COLO668 (cell line): ENCODE measurements at regions not wholly inside any gene's neighbourhood (a gene's known extent, or its start where the extent isn't known, plus 50 kb on each side); places are given as distances from the start of the nearest gene placed in this dataset.

Experiments
- DNase-seq: peaks from one replicate; lab custom pipeline; 2025; ENCODE audit not compliant: unreplicated experiment; lab: John Stamatoyannopoulos, UW

DNA sequence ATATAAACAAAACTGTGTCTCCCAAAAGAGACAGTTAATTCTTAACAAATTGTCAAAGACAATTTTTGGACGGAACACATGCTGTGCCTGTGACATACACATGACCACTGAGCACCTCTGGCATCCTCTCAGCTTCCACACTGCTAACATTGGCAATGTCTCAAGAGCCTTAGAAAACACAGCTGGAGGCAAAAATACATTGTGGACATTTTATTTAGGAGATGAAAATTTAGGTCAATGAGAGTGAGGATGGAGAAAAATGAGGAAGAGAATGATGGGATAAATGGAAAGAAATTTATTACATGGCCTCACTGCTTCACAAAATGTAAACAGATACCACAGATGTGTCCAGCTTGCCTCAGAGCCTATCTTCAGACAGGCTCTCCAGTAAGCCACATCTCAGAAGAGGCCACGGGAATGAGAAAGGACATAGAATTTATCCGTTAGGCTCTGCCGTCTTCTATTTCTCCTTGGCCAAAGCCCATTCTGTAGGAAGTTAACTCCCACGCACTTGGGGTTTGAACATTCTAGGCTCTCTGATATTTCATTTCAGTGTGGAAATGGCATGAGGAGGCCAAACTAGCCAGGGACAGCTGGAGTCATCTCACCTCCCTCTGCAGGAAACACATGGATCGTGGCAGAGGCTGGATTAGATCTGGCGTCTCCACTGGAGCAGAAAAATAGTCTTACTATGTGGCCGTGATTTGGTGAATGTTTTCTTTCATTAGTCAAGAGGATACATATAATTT lies 519.4 kb upstream of the DSEL start:
- DNase-seq = no peak

DNA sequence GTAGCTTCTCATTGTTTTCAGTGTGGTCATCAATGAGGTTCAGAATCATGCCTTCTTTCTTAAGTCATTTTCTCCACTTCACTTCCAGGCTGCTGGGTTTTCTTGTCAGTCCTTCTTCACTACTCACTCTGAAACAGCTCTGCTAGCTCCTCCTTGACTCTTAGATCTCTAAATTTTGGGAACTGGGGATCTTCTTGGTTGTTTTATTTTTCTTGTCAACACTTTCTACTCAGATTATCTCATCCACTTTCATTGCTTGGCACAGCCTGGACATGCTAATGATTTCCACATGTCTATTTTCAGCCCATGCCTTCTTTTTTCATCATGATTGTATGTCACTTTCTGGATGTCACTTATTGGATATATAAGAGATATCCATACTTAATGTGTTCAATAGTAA lies 517.8 kb upstream of the DSEL start:
- no peak for DNase-seq

DNA sequence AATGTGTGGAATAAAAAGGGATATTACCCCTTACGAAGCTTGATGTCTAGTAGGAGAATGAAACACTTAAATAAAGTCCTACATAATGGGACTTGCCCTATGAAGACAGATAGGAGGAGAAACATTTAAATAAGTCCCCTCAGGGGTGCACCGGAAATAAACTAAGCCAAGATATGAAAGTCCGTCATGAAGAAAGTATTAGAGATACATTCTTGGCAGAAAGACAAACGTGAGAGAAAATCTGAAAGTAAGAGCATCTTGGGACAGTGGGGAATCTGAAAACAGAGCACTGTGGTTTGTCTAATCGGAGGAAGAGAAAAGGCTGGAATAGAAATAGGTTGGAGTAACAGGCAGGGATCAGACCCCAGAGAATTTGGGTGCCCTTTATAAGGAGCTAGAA lies 516.9 kb upstream of the DSEL start:
- no peak for DNase-seq

DNA sequence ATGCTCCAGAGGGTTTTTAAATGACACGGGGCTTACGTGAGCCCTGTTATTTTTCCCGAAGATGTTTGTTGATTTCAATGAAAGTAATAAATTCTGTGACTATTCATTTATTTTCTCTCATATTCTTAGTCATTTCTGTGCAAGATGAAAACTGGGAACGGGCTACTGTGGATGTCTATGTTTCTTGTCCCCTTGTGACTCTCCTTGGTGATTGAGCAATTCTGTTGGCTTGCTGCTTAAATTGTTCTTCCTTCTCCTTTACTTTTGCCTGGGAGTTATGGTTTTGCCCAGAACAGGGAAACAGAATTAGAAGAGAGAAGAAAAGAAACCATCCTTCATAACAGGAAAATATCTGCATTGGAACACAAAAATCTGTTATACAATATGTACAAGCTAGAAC lies 508.2 kb upstream of the DSEL start:
- no peak for DNase-seq

DNA sequence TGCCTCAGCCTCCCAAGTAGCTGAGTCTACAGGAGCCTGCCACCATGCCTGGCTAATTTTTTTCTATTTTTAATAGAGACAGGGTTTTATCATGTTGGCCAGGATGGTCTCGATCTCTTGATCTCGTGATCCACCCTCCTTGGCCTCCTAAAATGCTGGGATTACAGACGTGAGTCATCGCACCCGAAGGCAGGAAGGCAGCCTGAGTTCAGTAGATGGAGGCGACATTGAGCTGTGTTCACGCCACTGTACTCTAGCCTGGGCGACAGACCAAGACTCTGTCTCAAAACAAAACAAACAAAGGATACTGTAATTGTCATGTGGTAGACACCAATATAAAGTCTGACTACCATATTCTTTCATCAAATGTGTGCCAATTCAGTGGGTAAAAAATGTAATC lies 500.9 kb upstream of the DSEL start:
- no peak for DNase-seq

DNA sequence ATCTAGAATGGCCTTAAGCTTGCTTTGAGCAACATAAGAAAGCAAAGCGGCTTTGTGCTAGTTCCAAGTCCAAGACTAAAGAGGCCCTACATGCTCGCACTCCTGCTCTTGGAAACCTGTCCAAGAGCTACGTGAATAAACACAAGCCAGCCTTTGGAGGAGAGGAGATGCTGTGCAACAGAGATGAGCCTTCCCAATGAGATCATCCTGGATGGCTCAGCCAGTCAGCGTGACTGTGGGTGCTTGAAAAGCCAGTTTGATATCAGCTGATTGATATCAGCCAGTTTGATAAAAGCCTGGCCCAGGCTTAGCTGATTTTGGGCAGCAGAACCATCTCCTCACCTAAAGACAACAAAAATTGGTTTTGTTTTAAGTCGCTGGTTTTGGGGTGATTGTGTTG lies 481.0 kb upstream of the DSEL start:
- no peak for DNase-seq

DNA sequence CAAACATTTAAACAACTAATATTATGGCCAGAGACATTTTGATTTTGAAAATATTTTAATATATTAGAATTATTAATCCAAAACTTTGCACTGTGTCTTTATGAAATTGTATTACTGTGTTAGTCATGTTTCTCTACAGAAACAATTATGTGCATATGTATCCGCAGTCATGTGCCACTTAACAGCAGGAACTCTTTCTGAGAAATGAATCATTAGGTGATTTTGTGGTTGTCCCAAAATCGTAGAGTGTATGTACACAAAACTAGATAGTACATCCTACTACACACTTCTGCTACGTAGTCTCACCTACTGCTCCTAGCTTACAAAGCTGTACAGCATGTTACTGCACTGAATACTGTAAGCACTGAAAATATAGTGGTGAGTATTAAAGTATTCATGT lies 479.2 kb upstream of the DSEL start:
- no peak for DNase-seq

DNA sequence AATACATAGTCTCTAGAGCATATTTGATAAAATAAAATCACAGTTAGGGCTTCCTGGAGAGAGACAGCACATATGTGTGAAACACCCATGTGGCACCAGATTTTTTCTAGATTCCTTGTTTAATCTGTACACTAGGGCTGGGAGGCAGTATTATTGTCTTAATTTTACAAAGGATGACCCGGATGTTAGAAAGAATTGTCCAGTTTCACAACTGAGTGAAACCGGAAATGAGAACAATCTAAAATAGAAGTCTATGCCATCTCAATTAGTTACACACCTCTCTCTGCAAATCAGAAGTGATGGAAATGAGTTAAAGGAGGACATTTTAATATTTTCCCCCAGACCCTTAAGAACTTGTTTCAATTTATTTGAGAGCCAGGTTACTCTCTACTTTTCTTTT lies 463.7 kb upstream of the DSEL start:
- no peak for DNase-seq

DNA sequence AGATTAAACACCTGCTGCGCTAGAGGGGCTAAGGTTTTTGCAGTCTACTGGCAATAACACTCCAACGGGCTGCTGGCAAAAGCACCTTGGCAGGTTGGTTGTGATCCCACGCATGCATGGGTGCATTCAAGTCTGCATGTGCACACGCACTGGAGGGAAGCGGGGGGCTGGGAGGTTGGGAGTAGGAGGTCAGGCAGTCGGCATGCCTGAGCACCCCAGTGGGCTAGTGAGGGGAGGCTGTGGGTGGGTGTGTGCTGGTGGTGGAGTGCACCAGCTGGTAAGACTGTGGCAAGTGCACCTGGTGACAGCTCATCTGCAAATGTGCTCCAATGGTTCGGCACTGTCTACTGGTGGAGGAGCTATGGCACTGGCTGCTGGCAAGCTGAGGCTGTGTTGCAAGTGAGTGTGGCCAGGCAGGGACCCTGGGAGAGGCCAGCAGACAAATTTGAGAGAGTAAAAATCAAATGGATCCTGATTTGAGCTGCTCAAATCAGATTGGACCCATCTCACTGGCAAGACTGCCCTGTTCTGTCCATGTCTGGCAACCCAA lies 460.6 kb upstream of the DSEL start:
- no peak for DNase-seq

DNA sequence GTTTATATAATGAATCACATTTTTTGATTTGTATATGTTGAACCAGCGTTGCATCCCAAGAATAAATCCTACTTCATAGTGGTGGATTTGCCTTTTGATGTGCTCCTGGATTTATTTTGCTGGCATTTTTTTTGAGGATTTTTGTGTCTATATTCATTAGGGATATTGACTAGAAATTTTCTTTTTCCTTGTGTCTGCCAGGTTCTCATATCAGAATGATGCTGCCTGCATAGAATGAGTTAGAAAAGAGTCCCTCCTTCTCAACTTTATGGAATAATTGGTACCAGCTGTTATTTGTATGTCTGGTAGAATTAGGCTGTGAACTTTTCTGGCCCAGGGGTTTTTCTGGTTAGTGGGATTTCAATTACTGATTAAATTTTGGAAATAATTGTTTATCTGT lies 457.4 kb upstream of the DSEL start:
- DNase-seq = no peak

DNA sequence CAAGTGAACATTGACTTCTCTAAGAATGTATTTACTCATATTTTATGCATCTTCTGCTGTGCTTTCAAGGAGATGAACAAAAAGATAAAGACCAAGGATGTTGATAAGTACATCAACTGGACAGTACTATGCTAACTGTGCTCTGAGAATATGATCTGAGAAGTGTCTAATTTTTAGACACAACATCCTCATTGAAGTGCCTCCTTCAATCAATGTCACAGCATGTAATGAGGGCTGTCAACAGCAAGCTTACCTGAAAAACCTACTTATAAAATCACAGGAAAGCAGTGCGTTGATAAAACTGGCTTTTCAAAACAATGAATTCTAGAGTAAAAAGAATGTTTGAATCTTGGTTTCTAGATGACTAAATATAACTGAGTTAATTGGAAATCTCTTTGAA lies 452.9 kb upstream of the DSEL start:
- no peak for DNase-seq

DNA sequence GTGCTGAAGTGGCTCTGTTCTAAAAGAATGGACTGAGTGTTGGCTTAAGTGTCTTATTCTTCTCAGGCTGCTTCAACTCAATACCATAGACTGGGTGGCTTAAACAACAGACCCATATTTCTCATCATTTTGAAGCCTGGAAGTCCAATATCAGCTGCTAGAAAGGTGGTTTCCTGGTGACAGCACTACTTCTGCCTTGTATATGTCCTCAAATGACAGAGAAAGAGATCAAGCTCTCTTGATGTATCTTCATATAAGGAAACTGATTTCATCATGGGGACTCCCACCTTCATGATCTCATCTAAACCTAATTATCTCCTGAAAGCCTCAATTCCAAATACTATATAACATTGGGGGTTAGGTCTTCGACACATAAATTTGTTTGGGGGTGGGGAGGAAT lies 449.7 kb upstream of the DSEL start:
- no peak for DNase-seq

DNA sequence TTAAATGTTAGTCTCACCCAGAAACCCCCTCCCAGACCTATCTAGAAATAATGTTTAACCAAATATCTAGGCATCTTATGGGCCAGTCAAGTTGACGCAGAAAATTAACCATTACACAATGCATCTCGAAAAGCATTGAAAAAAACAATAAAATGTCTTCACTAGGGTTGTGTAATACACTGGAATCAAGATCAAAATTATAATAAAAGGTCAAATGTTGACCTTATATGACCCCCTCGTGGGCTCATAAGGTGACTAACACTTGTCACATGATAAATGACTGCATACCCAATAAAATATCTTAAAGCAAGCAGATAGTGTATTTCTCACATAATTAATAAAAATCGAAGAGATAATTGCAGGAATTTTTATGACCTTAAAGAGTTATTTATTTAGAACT lies 447.9 kb upstream of the DSEL start:
- DNase-seq = no peak

DNA sequence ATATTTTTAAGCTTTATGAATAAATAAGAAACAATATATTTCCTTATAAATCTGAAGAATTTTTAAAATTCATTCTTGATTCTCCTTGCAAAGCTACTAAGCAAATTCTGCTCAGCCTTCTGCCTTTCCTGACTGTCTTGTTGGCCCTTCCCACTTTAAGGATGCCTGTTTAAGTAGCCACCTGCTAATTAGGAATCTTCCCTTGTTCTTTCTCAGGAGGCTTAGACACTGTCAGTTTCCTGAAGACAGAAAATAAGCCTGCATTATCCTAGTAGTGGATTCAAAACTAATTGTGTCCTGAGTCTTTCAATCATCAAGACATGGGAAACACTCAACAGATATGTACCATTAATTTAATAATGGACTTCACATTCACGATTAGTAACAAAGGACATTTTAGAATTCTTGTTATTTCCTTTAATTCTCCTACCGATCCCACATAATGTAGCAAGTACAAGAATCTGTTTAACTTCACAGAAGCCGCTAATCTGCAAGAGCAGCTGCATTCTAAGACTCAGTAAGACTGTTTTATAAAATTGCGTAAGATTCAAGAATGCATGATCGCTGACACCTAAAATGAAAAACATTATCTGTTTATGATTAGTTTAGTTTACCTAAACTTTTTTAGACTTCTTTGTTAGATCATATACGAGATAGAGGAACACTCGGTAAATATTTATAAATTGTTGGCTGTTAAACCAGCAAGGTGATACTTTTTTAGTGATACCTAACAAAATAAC lies 445.4 kb upstream of the DSEL start:
- no peak for DNase-seq

DNA sequence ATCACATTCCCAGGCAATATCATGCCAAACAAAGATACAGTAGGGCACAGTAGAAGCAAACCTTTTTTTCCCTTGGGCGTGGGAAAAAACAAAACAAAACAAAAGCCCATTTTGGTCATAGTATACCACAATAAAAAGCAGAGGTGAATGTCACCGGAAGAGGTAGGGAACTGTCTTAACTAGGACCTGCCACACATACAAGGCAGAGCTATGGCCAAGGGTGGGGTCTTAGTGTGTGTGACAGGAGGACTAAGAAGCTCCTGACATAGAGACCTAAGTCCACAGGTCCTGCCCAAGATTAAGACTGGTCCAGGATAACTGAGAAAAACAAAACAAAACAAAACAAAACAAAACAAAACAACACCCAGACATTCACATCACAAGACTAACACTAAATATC lies 441.2 kb upstream of the DSEL start:
- DNase-seq = no peak

DNA sequence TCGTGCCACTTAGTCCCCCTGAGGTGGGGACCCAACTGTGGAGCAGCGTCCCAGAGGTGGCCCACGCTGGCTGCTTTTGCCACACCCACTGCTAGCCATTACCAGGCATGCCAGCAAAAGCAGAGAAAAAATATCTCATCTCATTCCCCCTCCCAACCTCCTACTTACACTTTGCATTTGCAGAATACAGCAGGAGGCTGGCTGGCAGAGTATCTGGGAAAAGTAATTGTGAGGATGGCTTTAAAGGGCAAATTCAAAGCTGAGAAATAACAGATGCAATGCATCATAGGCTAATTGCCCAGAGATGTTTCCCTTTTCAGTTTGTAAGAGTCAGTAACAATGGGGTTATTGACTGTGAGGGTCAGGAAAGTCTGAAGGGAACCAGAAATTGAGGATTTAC lies 438.1 kb upstream of the DSEL start:
- DNase-seq = no peak

DNA sequence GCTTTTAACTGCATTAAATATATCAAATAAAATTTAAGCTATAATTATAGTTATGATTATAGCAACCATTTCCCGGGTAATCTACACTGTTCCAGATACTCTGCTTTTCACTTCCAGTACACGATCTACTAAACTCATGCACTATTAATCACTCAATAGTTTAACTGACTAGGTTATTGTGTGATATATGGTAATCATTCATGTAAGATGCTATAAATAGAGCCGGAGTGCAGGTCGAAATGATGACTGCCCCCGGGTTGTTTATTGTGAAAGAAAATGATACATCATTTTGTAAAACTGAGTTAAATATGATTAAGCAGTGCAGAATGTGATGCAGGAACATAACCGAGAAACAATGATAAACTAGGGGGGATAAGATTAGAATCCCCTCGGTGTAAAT lies 434.6 kb upstream of the DSEL start:
- DNase-seq = no peak

DNA sequence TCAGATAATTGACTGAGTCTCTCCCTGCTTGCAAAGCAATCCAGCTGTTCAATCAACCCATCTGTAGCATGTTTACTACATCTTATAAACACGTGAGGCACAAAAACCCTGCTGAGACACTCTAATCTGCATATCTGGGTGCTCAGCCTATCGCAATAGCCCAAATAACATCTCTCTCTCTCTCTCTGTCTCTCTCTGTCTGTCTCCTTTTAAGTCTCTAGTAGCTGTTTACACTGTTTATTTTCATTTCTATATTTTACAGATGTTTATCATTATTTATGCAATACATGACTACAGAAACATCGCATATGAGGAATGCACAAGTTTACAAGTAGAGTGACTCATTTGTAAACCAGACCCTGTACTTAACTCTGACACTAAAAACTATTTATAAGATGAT lies 422.1 kb upstream of the DSEL start:
- no peak for DNase-seq

DNA sequence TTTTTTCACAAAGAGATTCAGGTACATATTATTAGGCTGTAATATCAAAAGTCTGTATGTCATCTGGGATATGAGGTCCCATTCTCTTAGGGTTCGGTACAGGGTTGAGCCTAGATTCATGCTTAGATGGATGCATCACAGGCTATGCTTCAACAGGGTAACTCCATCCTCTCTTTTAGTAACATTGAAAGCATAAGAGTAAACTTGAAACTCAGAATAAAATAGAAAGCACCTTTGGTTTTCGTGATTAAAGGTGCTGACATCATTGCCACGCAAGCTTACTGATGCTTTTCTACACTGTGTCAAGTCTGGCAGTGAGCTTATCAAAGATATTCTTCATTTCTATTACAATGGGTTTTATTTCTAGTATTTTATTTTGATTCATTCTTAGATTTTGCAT lies 419.1 kb upstream of the DSEL start:
- no peak for DNase-seq

DNA sequence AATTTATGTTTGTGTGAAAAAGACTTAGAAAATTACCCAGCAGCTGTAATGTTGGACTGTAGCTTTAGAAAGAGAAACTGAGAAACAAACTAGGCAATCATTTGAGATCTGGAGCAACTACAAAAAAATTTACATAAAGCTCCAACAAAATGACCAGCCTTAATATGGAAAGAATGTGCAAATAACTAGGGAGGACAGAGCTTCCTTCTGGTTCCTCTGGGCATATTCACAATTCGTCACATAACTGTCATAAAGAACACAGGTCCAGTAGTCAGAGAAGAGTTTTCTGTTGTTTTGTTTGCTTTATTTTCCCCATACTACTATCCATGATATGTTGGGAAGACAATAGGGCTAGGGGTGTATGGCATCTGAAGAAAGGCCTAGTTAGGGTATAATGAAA lies 416.8 kb upstream of the DSEL start:
- DNase-seq = no peak

DNA sequence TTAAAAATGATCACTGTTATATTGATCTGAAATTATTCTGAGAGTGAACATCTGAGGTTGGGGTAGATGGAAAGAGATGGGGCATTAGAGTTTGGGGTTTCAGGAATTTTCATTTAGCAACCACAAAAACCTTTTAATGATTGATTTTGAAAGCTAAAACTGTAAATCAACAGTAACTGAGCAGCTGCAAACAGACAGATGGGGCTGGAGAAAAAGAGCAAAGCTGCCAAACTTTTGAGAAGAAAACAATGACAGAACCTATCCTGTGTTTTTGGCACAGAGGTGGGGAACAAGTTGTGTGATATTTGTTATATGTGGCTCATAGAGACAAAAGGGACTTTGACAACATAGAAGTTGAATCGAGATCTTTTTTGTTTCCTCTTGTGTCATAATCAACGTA lies 415.8 kb upstream of the DSEL start:
- no peak for DNase-seq
